Daoy (cell line): ENCODE measurements at regions not wholly inside any gene's neighbourhood (a gene's known extent, or its start where the extent isn't known, plus 50 kb on each side); places are given as distances from the start of the nearest gene placed in this dataset.

Source experiments
- DNase-seq: peaks from one replicate; pipeline ENCODE4 v3.0.0-alpha.2; 2015; ENCODE audit warnings: low read depth

- DNase-seq, result no peak
Observed at GRCh38 chr21:15526798-15527197, 203.0 kb upstream of the USP25 start.

- no peak for DNase-seq
Observed at GRCh38 chr21:15528346-15528745, 201.4 kb upstream of the USP25 start.

- DNase-seq, result no peak
Observed at GRCh38 chr21:15531986-15532385, 197.8 kb upstream of the USP25 start.

- no peak for DNase-seq
Observed at GRCh38 chr21:15533618-15534017, 196.2 kb upstream of the USP25 start.

- no peak for DNase-seq
Observed at GRCh38 chr21:15534450-15534886, 195.3 kb upstream of the USP25 start.

GRCh38 chr21:15539376-15539775 is 190.4 kb upstream of the USP25 start:
- DNase-seq, result no peak

- no peak for DNase-seq
Observed at GRCh38 chr21:15543473-15543872, 186.3 kb upstream of the USP25 start.

- no peak for DNase-seq
Observed at GRCh38 chr21:15549671-15550070, 180.1 kb upstream of the USP25 start.

GRCh38 chr21:15552914-15553494 is 176.8 kb upstream of the USP25 start:
- no peak for DNase-seq

- DNase-seq, result peak; percentile 7
Observed at GRCh38 chr21:15557925-15558324, 171.9 kb upstream of the USP25 start.

- no peak for DNase-seq
Observed at GRCh38 chr21:15558884-15559283, 170.9 kb upstream of the USP25 start.

GRCh38 chr21:15559660-15560059 is 170.1 kb upstream of the USP25 start:
- no peak for DNase-seq

GRCh38 chr21:15560383-15561056 is 169.3 kb upstream of the USP25 start:
- DNase-seq, result no peak

- DNase-seq, result no peak
Observed at GRCh38 chr21:15562748-15563147, 167.0 kb upstream of the USP25 start.

- no peak for DNase-seq
Observed at GRCh38 chr21:15564907-15565306, 164.9 kb upstream of the USP25 start.

- no peak for DNase-seq
Observed at GRCh38 chr21:15566703-15567102, 163.1 kb upstream of the USP25 start.

- no peak for DNase-seq
Observed at GRCh38 chr21:15567191-15567590, 162.6 kb upstream of the USP25 start.

GRCh38 chr21:15568516-15568915 is 161.3 kb upstream of the USP25 start:
- DNase-seq, result no peak

- DNase-seq, result no peak
Observed at GRCh38 chr21:15586752-15587427, 142.9 kb upstream of the USP25 start.

- DNase-seq, result no peak
Observed at GRCh38 chr21:15592271-15592860, 137.4 kb upstream of the USP25 start.

- DNase-seq, result no peak
Observed at GRCh38 chr21:15592957-15593356, 136.8 kb upstream of the USP25 start.

- DNase-seq, result no peak
Observed at GRCh38 chr21:15601390-15601789, 128.4 kb upstream of the USP25 start.

- peak; percentile 14 for DNase-seq
Observed at GRCh38 chr21:15604413-15604812, 125.4 kb upstream of the USP25 start.
